ENCODE measurements at regions not wholly inside any gene's neighbourhood (a gene's known extent, or its start where the extent isn't known, plus 50 kb on each side); places are given as distances from the start of the nearest gene placed in this dataset.

DNA sequence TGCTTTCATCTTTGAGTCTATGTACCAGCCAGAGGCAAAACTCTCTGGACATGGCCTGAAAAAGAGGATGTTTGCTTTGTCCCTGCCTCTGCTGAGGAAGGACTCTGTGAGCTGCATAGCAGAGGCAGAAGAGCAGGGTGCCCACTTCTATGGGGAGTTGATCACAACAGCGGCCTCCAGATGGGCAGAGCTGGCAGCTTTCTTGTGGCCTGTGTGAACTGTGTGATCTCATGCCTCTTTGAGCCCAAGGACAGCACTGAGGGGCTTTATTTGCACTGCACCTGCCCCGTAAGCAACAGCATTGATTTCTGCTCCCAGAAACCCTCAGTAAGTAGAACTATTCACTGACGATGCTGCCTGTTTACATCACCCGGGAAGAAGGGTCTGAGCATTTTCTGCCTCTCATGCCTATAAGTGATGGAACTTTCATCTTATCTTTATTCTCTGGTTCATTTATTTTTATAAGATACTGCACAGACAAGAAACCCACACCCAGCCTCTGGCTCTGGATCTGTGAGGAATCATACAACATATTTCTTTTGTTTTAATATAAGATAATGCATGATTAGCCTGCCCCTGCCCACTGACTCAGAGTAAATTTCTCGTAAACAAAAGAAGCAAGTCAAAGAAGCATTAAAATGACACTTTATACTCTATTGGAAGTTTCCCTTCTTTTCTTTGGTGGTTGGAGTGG is 244.2 kb upstream of the SOX21 start:
- TF ChIP-seq ZNF830 (tag by site-specific recombination; IDR thresholded peaks at IDR 0.05; ENCODE audit: low read depth), result no peak
- TF ChIP-seq ZNF558 (tag by site-specific recombination; IDR thresholded peaks at IDR 0.05), result no peak

Measured in HEK293 (cell line).